ENCODE measurements at regions not wholly inside any gene's neighbourhood (a gene's known extent, or its start where the extent isn't known, plus 50 kb on each side); places are given as distances from the start of the nearest gene placed in this dataset.

DNA sequence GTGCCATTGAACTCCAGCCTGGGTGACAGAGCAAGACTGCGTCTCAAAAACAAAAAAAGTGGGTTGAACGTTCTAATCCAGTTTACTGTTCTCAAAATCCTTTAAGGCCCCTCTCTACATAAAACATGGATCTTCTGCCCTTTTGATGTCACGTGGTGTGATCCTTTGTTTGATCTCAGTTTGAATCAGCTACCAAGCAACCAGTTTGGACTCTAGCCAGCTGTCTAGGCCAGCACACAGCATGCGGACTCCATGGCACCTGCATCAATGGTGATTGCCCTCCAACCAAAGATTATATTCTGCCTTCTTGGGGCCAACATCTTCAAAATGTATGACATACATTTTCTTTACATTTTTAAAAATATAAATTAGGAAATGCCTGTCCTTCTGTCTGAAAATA, 365.4 kb downstream of the NDFIP2 start:
- TF ChIP-seq, protein P1, sequence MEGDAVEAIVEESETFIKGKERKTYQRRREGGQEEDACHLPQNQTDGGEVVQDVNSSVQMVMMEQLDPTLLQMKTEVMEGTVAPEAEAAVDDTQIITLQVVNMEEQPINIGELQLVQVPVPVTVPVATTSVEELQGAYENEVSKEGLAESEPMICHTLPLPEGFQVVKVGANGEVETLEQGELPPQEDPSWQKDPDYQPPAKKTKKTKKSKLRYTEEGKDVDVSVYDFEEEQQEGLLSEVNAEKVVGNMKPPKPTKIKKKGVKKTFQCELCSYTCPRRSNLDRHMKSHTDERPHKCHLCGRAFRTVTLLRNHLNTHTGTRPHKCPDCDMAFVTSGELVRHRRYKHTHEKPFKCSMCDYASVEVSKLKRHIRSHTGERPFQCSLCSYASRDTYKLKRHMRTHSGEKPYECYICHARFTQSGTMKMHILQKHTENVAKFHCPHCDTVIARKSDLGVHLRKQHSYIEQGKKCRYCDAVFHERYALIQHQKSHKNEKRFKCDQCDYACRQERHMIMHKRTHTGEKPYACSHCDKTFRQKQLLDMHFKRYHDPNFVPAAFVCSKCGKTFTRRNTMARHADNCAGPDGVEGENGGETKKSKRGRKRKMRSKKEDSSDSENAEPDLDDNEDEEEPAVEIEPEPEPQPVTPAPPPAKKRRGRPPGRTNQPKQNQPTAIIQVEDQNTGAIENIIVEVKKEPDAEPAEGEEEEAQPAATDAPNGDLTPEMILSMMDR (IDR thresholded peaks at IDR 0.05), result no peak
- no peak for TF ChIP-seq POLR2A (IDR thresholded peaks at IDR 0.05)
